B cell (primary cell): ENCODE measurements at regions not wholly inside any gene's neighbourhood (a gene's known extent, or its start where the extent isn't known, plus 50 kb on each side); places are given as distances from the start of the nearest gene placed in this dataset.

ENCODE experiments used
- CTCF ChIP-seq: fragments of 200-600 bp; IDR thresholded peaks from one replicate; pipeline ENCODE4 v1.8.0; 2022; ENCODE audit warnings: antibody characterized with exemption, mild to moderate bottlenecking
- EZH2 ChIP-seq: IDR thresholded peaks from 2 replicates; pipeline ENCODE4 v1.6.1; 2012; ENCODE audit warnings: borderline replicate concordance, low read depth, mild to moderate bottlenecking, moderate library complexity, low read length; ENCODE audit not compliant: insufficient read depth, poor library complexity, severe bottlenecking

GRCh38 chr3:27545061-27545460 lies 60.9 kb upstream of the SLC4A7 start:
- TF ChIP-seq CTCF: no peak
- no peak for TF ChIP-seq EZH2
